WTC11 (cell line): ENCODE measurements at regions not wholly inside any gene's neighbourhood (a gene's known extent, or its start where the extent isn't known, plus 50 kb on each side); places are given as distances from the start of the nearest gene placed in this dataset.

ENCODE experiments used
- ATAC-seq: fragments of 200-7000 bp; cut with Tn5 transposase; 2 replicates; pipeline ENCODE4 v1.10.0; 2021; ENCODE audit warnings: mild to moderate bottlenecking, moderate library complexity
- CTCF ChIA-PET: fragments of 300-600 bp; sonication (Branson Sonifier 250); formaldehyde crosslinking; loops from one replicate; lab custom pipeline; 2021; ENCODE audit warnings: antibody characterized with exemption; lab: Charles Lee
- POLR2A ChIA-PET: fragments of 350-600 bp; sonication (Branson Sonifier 250); formaldehyde crosslinking; loops from one replicate; lab custom pipeline; 2021; ENCODE audit warnings: antibody characterized with exemption; lab: Charles Lee
- DNase-seq: peaks from one replicate; pipeline ENCODE4 v3.0.0; 2021; ENCODE audit warnings: low spot score
- H3K27ac Mint-ChIP-seq: 2 replicates; pipeline ENCODE4 v1.8.0; 2021; ENCODE audit warnings: mixed read lengths
- H3K27me3 Mint-ChIP-seq: 2 replicates; pipeline ENCODE4 v1.8.0; 2021; ENCODE audit warnings: low read depth, mild to moderate bottlenecking, moderate library complexity, mixed read lengths
- H3K36me3 Mint-ChIP-seq: 2 replicates; pipeline ENCODE4 v1.8.0; 2021; ENCODE audit warnings: mixed read lengths
- H3K4me1 Mint-ChIP-seq: 2 replicates; pipeline ENCODE4 v1.8.0; 2022; ENCODE audit warnings: mixed read lengths
- H3K4me3 Mint-ChIP-seq: 2 replicates; pipeline ENCODE4 v1.8.0; 2021; ENCODE audit warnings: mild to moderate bottlenecking, moderate library complexity, mixed read lengths
- H3K9me3 Mint-ChIP-seq: 2 replicates; pipeline ENCODE4 v1.8.0; 2021; ENCODE audit warnings: mixed read lengths
- EMX1 ChIP-seq: fragments of 250-450 bp; sonication (Bioruptor Pico); IDR thresholded peaks from 2 replicates; pipeline ENCODE4 v1.8.0; 2021; ENCODE audit warnings: mild to moderate bottlenecking
- ETV6 ChIP-seq: sonication (generic); formaldehyde crosslinking; IDR thresholded peaks from 2 replicates; pipeline ENCODE4 v1.8.1; 2022; ENCODE audit warnings: mild to moderate bottlenecking, missing genetic modification reagents
- FOXJ3 ChIP-seq: sonication (generic); formaldehyde crosslinking; IDR thresholded peaks from 2 replicates; pipeline ENCODE4 v1.9.0; 2021; ENCODE audit warnings: missing genetic modification reagents, mild to moderate bottlenecking, borderline replicate concordance
- GRHL2 ChIP-seq: fragments of 250-450 bp; sonication (Bioruptor Pico); IDR thresholded peaks from 2 replicates; pipeline ENCODE4 v1.8.0; 2022; ENCODE audit warnings: mild to moderate bottlenecking, moderate library complexity; ENCODE audit not compliant: insufficient replicate concordance, severe bottlenecking
- MXD4 ChIP-seq: fragments of 250-450 bp; sonication (Bioruptor Pico); IDR thresholded peaks from 2 replicates; pipeline ENCODE4 v1.8.0; 2021; ENCODE audit warnings: mild to moderate bottlenecking, moderate library complexity, borderline replicate concordance
- NR1H2 ChIP-seq: sonication (generic); formaldehyde crosslinking; IDR thresholded peaks from 2 replicates; pipeline ENCODE4 v1.9.0; 2021; ENCODE audit warnings: mild to moderate bottlenecking, moderate library complexity, missing genetic modification reagents
- SP1 ChIP-seq: sonication (generic); formaldehyde crosslinking; conservative IDR thresholded peaks from 2 replicates; pipeline ENCODE4 v1.8.1; 2022; ENCODE audit warnings: missing genetic modification reagents
- ZNF671 ChIP-seq: fragments of 250-450 bp; sonication (Bioruptor Pico); IDR thresholded peaks from 2 replicates; pipeline ENCODE4 v1.8.0; 2021; ENCODE audit warnings: mild to moderate bottlenecking
- TF ChIP-seq, protein P1 (sequence below): sonication (generic); formaldehyde crosslinking; IDR thresholded peaks from 2 replicates; pipeline ENCODE4 v1.8.0; 2023; ENCODE audit warnings: missing genetic modification reagents, mild to moderate bottlenecking, borderline replicate concordance
- TF ChIP-seq, protein P2 (sequence below): sonication (generic); formaldehyde crosslinking; IDR thresholded peaks from 2 replicates; pipeline ENCODE4 v1.8.1; 2022; ENCODE audit warnings: mild to moderate bottlenecking, missing genetic modification reagents, moderate library complexity, borderline replicate concordance
- TF ChIP-seq, protein P3 (sequence below): sonication (generic); formaldehyde crosslinking; IDR thresholded peaks from 2 replicates; pipeline ENCODE4 v1.8.1; 2022; ENCODE audit warnings: missing genetic modification reagents, borderline replicate concordance
- TF ChIP-seq, protein P4 (sequence below): sonication (generic); formaldehyde crosslinking; conservative IDR thresholded peaks from 2 replicates; pipeline ENCODE4 v1.8.1; 2023; ENCODE audit warnings: mild to moderate bottlenecking, low read depth, missing genetic modification reagents, moderate library complexity
- TF ChIP-seq, protein P5 (sequence below): sonication (generic); formaldehyde crosslinking; IDR thresholded peaks from 2 replicates; pipeline ENCODE4 v1.8.1; 2023; ENCODE audit warnings: mild to moderate bottlenecking, moderate library complexity, missing genetic modification reagents

DNA sequence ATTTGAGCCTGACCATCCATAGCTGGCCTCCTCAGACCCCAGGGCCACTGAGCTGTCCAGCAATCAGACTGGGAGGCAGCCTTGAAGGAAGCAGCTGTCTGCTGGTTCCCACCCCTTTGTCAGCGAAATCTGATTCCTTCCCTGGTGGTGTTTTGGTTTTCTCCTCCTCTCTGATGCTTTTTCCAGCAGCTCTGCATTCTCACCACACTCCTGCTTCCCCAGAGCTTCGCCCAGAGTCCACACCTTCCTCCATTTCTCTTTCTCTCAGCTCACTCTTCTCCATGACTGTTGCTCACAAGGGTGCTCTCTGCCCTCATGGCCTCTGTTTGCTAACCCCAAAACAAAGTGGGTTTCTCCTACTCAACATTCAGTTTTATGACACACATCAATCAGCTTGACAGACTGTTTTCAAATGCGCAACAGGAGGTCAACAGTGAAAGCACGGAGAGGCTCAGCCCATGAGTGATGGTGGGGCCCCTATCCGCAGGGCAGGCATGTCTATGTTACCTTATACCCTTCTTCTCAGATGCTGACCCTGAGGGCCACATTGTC is 130.6 kb upstream of the MTNR1B start:
- Mint-ChIP-seq H3K27me3 (no peaks in the 10 kb centered on the region), H3K36me3 (peaks cover 2% of the 10 kb centered on the region; the same call in 1 of the 2 replicates), H3K4me3 (no peak overlapping the region), H3K9me3 (no peaks in the 10 kb centered on the region), H3K27ac (peak overlapping the region; percentile 59), H3K4me1 (peaks cover 39% of the 10 kb centered on the region)
- POLR2A ChIA-PET = no interaction called here
- CTCF ChIA-PET = interaction anchor here (0.8 to 1.0 kb wide), 2 partner anchors 48 to 103 kb away, joined by 4 read pairs; no protein-coding TSS in a partner anchor
- TF ChIP-seq SP1 (CRISPR knock-in tag) (0 out of 2 replicates have a peak, but pooled peaks have one; percentile 30), GRHL2 (CRISPR knock-in tag) (no peak)
- TF ChIP-seq, protein P1, sequence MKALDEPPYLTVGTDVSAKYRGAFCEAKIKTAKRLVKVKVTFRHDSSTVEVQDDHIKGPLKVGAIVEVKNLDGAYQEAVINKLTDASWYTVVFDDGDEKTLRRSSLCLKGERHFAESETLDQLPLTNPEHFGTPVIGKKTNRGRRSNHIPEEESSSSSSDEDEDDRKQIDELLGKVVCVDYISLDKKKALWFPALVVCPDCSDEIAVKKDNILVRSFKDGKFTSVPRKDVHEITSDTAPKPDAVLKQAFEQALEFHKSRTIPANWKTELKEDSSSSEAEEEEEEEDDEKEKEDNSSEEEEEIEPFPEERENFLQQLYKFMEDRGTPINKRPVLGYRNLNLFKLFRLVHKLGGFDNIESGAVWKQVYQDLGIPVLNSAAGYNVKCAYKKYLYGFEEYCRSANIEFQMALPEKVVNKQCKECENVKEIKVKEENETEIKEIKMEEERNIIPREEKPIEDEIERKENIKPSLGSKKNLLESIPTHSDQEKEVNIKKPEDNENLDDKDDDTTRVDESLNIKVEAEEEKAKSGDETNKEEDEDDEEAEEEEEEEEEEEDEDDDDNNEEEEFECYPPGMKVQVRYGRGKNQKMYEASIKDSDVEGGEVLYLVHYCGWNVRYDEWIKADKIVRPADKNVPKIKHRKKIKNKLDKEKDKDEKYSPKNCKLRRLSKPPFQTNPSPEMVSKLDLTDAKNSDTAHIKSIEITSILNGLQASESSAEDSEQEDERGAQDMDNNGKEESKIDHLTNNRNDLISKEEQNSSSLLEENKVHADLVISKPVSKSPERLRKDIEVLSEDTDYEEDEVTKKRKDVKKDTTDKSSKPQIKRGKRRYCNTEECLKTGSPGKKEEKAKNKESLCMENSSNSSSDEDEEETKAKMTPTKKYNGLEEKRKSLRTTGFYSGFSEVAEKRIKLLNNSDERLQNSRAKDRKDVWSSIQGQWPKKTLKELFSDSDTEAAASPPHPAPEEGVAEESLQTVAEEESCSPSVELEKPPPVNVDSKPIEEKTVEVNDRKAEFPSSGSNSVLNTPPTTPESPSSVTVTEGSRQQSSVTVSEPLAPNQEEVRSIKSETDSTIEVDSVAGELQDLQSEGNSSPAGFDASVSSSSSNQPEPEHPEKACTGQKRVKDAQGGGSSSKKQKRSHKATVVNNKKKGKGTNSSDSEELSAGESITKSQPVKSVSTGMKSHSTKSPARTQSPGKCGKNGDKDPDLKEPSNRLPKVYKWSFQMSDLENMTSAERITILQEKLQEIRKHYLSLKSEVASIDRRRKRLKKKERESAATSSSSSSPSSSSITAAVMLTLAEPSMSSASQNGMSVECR = no peak
- DNase-seq (peak; percentile 28), ATAC-seq (peak; percentile 87)

DNA sequence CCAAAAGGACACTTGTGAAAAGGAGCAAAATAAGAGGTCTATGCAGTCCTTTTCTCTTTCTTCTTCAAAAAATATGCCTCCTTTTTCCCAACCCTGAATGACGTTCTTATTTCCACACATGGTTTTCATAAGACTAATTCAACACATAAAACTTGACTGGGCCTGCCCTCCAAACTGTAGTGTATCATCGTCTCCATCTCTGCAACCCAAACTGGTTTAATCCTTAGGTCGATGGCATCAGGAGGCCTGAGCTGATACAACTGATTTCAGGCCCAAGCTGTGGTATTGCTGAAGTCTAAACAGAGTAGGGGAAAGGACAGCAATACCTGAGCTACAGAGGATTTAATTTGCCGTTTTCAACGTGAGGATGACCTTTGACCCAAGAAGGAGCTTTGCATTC is 130.0 kb upstream of the MTNR1B start:
- POLR2A ChIA-PET = no interaction called here
- H3K4me3 Mint-ChIP-seq = no peak overlapping the region
- no peak for ATAC-seq
- TF ChIP-seq ZNF671 (CRISPR knock-in tag) (no peak), ETV6 (CRISPR knock-in tag) (no peak)
- TF ChIP-seq, protein P2, sequence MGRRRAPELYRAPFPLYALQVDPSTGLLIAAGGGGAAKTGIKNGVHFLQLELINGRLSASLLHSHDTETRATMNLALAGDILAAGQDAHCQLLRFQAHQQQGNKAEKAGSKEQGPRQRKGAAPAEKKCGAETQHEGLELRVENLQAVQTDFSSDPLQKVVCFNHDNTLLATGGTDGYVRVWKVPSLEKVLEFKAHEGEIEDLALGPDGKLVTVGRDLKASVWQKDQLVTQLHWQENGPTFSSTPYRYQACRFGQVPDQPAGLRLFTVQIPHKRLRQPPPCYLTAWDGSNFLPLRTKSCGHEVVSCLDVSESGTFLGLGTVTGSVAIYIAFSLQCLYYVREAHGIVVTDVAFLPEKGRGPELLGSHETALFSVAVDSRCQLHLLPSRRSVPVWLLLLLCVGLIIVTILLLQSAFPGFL (CRISPR knock-in tag) = no peak
- TF ChIP-seq, protein P3, sequence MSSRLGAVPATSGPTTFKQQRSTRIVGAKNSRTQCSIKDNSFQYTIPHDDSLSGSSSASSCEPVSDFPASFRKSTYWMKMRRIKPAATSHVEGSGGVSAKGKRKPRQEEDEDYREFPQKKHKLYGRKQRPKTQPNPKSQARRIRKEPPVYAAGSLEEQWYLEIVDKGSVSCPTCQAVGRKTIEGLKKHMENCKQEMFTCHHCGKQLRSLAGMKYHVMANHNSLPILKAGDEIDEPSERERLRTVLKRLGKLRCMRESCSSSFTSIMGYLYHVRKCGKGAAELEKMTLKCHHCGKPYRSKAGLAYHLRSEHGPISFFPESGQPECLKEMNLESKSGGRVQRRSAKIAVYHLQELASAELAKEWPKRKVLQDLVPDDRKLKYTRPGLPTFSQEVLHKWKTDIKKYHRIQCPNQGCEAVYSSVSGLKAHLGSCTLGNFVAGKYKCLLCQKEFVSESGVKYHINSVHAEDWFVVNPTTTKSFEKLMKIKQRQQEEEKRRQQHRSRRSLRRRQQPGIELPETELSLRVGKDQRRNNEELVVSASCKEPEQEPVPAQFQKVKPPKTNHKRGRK (CRISPR knock-in tag) = no peak
- TF ChIP-seq, protein P4, sequence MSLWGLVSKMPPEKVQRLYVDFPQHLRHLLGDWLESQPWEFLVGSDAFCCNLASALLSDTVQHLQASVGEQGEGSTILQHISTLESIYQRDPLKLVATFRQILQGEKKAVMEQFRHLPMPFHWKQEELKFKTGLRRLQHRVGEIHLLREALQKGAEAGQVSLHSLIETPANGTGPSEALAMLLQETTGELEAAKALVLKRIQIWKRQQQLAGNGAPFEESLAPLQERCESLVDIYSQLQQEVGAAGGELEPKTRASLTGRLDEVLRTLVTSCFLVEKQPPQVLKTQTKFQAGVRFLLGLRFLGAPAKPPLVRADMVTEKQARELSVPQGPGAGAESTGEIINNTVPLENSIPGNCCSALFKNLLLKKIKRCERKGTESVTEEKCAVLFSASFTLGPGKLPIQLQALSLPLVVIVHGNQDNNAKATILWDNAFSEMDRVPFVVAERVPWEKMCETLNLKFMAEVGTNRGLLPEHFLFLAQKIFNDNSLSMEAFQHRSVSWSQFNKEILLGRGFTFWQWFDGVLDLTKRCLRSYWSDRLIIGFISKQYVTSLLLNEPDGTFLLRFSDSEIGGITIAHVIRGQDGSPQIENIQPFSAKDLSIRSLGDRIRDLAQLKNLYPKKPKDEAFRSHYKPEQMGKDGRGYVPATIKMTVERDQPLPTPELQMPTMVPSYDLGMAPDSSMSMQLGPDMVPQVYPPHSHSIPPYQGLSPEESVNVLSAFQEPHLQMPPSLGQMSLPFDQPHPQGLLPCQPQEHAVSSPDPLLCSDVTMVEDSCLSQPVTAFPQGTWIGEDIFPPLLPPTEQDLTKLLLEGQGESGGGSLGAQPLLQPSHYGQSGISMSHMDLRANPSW (CRISPR knock-in tag) = no peak
- TF ChIP-seq, all 79 proteins: peak for 0
- CTCF ChIA-PET = no interaction called here
- Mint-ChIP-seq H3K27ac (0 out of 2 replicates have a peak overlapping the region, but pooled peaks have one; percentile 70), H3K27me3 (no peaks in the 10 kb centered on the region), H3K4me1 (peaks cover 33% of the 10 kb centered on the region), H3K36me3 (peaks cover 7% of the 10 kb centered on the region; the same call in 1 of the 2 replicates), H3K9me3 (no peaks in the 10 kb centered on the region)
- no peak for DNase-seq

DNA sequence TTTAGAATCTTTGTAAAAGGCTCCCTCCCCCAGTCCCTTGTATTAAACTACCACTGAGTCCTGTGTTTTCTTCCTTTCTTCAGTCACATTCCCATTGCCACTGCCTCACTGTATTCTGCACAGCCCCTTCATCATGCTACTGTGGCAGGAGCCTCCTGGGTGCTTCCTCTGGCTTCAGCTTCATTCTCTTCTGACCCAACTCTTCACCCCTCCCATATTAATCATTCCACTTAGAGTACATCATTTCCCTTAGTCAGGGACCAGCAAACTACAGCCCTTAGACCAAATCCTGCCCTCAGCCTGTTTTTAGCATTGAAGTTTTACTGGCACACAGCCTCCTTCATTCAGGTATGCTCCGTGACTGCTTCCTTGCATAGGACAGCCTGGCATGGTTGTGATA is 127.7 kb upstream of the MTNR1B start:
- POLR2A ChIA-PET = no interaction called here
- no peak overlapping the region for H3K4me3 Mint-ChIP-seq
- peak overlapping the region; percentile 8; the same call in 1 of the 2 replicates for H3K27ac Mint-ChIP-seq

More for the DNA sequence above, 127.7 kb upstream of the MTNR1B start:
- DNase-seq (no peak), ATAC-seq (no peak)
- peaks cover 38% of the 10 kb centered on the region for H3K4me1 Mint-ChIP-seq
- peaks cover 10% of the 10 kb centered on the region; the same call in 1 of the 2 replicates for H3K36me3 Mint-ChIP-seq
- CTCF ChIA-PET = no interaction called here
- H3K9me3 Mint-ChIP-seq = no peaks in the 10 kb centered on the region
- no peak for TF ChIP-seq MXD4
- no peak for TF ChIP-seq EMX1 (CRISPR knock-in tag)
- TF ChIP-seq, protein P5, sequence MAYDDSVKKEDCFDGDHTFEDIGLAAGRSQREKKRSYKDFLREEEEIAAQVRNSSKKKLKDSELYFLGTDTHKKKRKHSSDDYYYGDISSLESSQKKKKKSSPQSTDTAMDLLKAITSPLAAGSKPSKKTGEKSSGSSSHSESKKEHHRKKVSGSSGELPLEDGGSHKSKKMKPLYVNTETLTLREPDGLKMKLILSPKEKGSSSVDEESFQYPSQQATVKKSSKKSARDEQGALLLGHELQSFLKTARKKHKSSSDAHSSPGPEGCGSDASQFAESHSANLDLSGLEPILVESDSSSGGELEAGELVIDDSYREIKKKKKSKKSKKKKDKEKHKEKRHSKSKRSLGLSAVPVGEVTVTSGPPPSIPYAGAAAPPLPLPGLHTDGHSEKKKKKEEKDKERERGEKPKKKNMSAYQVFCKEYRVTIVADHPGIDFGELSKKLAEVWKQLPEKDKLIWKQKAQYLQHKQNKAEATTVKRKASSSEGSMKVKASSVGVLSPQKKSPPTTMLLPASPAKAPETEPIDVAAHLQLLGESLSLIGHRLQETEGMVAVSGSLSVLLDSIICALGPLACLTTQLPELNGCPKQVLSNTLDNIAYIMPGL = no peak
- TF ChIP-seq FOXJ3 (CRISPR knock-in tag) = no peak
- no peak for TF ChIP-seq NR1H2
- H3K27me3 Mint-ChIP-seq = no peaks in the 10 kb centered on the region
